Nephron progenitor cell (in vitro differentiated cells): ENCODE measurements at regions not wholly inside any gene's neighbourhood (a gene's known extent, or its start where the extent isn't known, plus 50 kb on each side); places are given as distances from the start of the nearest gene placed in this dataset.

Experiments used
- DNase-seq: peaks from one replicate; pipeline ENCODE4 v3.0.0; 2021
- H3K27ac Mint-ChIP-seq: 2 replicates; pipeline ENCODE4 v1.8.0; 2021; ENCODE audit warnings: mild to moderate bottlenecking, moderate library complexity, mixed read lengths
- H3K27me3 Mint-ChIP-seq: 2 replicates; pipeline ENCODE4 v1.8.0; 2021; ENCODE audit warnings: mild to moderate bottlenecking, low read depth, mixed read lengths; ENCODE audit not compliant: poor library complexity
- H3K36me3 Mint-ChIP-seq: 2 replicates; pipeline ENCODE4 v1.8.0; 2021; ENCODE audit warnings: low read depth, mixed read lengths
- H3K4me1 Mint-ChIP-seq: 2 replicates; pipeline ENCODE4 v1.8.0; 2021; ENCODE audit warnings: mixed read lengths
- H3K4me3 Mint-ChIP-seq: 2 replicates; pipeline ENCODE4 v1.8.0; 2021; ENCODE audit warnings: mild to moderate bottlenecking, moderate library complexity, mixed read lengths
- H3K9me3 Mint-ChIP-seq: 2 replicates; pipeline ENCODE4 v1.8.0; 2021; ENCODE audit warnings: mild to moderate bottlenecking, moderate library complexity, mixed read lengths
- CTCF ChIP-seq: fragments of 200-600 bp; sonication (generic); IDR thresholded peaks from 2 replicates; pipeline ENCODE4 v1.5.0; 2021; ENCODE audit warnings: antibody characterized with exemption

DNA sequence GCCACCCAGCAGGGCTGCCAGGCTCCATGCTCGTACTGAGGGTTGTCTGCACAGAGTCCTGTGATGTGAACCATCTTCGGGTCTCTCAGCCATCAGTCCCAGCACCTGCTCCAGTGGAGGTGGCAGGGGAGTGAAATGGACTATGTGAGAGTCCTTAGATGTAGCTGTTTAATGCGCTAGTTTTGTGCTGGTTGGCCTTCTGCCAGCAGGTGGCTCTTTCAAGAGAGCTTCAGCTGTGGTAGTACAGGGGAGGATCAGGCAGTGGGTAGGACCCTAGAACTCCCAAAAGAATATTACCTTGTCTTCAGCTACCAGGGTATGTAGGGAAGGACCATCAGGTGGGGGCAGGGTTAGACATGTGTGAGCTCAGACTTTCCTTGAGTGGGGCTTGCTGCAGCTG, 1066.0 kb downstream of the GLUD2 start:
- H3K27me3 Mint-ChIP-seq: peaks cover 5% of the 10 kb centered on the region
- no peak for TF ChIP-seq CTCF
- peaks cover 11% of the 10 kb centered on the region for H3K4me1 Mint-ChIP-seq
- DNase-seq: no peak
- peaks cover 19% of the 10 kb centered on the region for H3K9me3 Mint-ChIP-seq
- no peak overlapping the region for H3K4me3 Mint-ChIP-seq
- H3K36me3 Mint-ChIP-seq: no peaks in the 10 kb centered on the region
- no peak overlapping the region for H3K27ac Mint-ChIP-seq

DNA sequence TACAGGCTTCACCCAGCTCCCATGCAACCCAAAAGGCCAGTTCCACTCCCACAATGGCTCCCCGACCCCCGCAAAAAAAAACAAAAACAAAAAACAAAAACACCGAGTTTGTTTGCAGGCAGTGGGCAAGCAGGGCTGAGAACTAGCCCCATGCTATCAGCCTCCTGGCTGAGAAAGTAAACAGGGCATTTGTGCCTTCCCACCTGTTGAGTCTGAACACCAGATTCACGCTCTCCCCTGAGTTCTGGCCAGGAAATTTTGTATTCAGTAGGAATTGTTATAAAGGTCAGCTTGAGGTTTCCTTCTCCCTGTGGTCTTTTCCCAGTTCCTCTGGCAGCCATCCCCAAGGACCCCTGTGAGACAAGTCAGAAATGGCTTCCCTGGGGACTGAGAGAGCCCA, 1066.5 kb downstream of the GLUD2 start:
- H3K36me3 Mint-ChIP-seq: no peaks in the 10 kb centered on the region

DNA sequence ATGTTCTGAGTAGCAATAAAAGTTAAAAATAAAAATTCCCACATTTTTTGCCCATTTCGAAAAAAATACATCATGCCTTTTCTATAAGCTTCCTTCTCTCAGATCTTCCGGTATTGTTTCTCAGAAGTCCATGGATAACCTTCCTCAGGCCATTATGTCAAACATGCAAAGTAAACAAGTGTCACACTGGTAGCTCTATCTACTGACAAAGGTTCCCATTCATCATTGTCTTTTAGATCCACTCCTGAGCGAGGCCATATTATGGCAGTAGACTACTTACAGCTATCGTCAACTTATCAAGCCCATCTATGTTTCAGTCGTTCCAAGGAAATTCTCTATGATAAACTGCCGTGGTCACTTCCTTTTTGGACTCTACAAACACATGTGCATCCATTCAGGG, 1068.2 kb downstream of the GLUD2 start:
- Mint-ChIP-seq H3K4me1 (peaks cover 11% of the 10 kb centered on the region), H3K4me3 (no peak overlapping the region), H3K27ac (no peak overlapping the region), H3K27me3 (peaks cover 5% of the 10 kb centered on the region), H3K9me3 (peaks cover 19% of the 10 kb centered on the region), H3K36me3 (no peaks in the 10 kb centered on the region)
- no peak for DNase-seq
- TF ChIP-seq CTCF: no peak

More for the DNA sequence above, 1066.5 kb downstream of the GLUD2 start:
- peaks cover 19% of the 10 kb centered on the region for H3K9me3 Mint-ChIP-seq
- no peak overlapping the region for H3K4me3 Mint-ChIP-seq
- DNase-seq: no peak
- peak overlapping the region; percentile 87 for H3K27ac Mint-ChIP-seq
- H3K4me1 Mint-ChIP-seq: peaks cover 11% of the 10 kb centered on the region
- TF ChIP-seq CTCF: no peak
- peaks cover 5% of the 10 kb centered on the region for H3K27me3 Mint-ChIP-seq

DNA sequence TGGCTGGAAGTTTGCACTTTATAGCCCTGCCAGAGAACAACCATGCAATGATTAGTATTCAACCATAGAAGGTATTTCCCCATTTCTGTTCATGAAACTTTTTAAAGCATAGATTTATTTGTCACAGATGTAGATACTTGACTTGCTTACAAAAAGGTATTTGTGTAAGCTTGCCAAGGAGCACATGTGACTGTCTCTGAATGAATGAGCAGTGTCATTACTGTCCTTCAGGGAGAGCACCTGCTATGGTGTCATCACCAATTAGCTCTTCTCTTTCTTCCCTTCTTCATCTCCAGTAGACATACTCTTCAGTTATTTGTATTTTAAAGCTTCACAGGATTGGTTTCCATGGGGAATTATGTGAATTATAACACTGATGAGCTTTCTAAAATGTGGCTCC, 1064.7 kb upstream of the GRIA3 start:
- Mint-ChIP-seq H3K4me1 (peaks cover 5% of the 10 kb centered on the region), H3K36me3 (no peaks in the 10 kb centered on the region), H3K9me3 (peaks cover 2% of the 10 kb centered on the region), H3K27ac (no peak overlapping the region), H3K27me3 (peaks cover under 1% of the 10 kb centered on the region), H3K4me3 (no peak overlapping the region)
- DNase-seq: no peak
- no peak for TF ChIP-seq CTCF

DNA sequence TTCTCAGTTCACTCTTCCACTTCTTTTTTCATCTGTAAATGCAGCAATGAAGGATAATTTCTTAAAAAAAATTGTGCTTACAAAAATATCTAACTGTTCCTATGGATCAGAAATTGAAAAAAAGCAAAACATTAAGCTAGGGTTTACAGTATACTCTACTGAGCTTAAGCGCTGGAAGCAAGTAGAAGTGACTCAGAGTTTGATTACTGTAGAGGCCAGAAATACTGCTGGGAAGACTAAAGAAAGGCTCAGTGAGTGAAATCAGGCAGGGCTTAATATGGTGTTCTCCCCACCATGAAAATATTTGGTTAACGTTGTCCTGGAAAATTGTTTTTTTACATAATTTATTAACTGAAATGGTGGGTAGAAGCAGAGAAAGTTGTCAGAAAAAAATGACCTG, 1061.8 kb upstream of the GRIA3 start:
- H3K4me3 Mint-ChIP-seq: no peak overlapping the region
- no peak for TF ChIP-seq CTCF
- no peak overlapping the region for H3K27ac Mint-ChIP-seq
- DNase-seq: no peak
- H3K4me1 Mint-ChIP-seq: no peaks in the 10 kb centered on the region
- H3K9me3 Mint-ChIP-seq: no peaks in the 10 kb centered on the region
- H3K27me3 Mint-ChIP-seq: no peaks in the 10 kb centered on the region
- H3K36me3 Mint-ChIP-seq: no peaks in the 10 kb centered on the region

- peaks cover 2% of the 10 kb centered on the region for H3K27me3 Mint-ChIP-seq
- no peak overlapping the region for H3K4me3 Mint-ChIP-seq
- no peaks in the 10 kb centered on the region for H3K36me3 Mint-ChIP-seq
- DNase-seq: no peak
- peaks cover 8% of the 10 kb centered on the region for H3K9me3 Mint-ChIP-seq
- H3K27ac Mint-ChIP-seq: no peak overlapping the region
- TF ChIP-seq CTCF: no peak
- H3K4me1 Mint-ChIP-seq: no peaks in the 10 kb centered on the region
These were observed 1050.6 kb upstream of the GRIA3 start for GRCh38 chrX:122133478-122133877.
